ENCODE measurements at regions not wholly inside any gene's neighbourhood (a gene's known extent, or its start where the extent isn't known, plus 50 kb on each side); places are given as distances from the start of the nearest gene placed in this dataset.
"Not testable (repeated sequence)": the region's sequence is repeated elsewhere in the genome, so short reads cannot be mapped to it uniquely, and the experiment has no call there.

DNA sequence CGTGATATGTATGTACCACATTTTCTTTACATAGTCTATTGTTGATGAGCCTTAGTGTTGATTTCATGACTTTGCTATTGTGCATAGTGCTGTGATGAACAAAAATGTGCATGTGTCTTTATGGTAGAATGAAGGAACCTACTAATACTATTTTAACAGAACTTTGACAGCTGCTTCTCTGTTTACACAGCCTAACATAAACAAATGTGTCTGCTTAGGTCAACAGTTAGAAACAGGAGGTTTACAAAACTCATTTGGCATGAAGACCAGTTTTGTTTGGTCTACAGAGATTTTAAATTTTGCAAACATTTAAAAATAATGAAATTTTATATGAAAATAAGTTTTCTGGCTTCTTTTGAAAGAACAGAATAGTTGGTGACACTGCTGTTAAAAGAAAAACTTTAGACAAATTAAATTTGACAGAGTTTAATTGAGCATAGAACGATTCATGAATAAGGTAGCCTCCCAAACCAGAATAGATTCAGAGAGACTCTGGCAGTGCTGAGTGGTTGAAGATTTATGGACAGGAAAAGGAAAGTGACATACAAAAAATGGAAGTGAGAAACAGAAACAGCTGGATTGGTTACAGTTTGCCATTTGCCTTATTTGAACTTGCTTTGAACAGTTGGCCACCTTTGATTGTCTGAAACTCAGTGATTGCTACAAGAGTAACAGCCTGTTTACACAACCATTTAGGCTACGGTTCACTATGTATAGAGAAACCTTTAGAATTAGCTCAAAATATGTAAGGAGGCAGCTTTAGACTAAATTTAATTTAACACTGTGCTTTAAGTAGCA lies 715.8 kb upstream of the HS3ST5 start:
- DNase-seq (ENCODE audit: low read depth): no peak
- TF ChIP-seq, protein P1, sequence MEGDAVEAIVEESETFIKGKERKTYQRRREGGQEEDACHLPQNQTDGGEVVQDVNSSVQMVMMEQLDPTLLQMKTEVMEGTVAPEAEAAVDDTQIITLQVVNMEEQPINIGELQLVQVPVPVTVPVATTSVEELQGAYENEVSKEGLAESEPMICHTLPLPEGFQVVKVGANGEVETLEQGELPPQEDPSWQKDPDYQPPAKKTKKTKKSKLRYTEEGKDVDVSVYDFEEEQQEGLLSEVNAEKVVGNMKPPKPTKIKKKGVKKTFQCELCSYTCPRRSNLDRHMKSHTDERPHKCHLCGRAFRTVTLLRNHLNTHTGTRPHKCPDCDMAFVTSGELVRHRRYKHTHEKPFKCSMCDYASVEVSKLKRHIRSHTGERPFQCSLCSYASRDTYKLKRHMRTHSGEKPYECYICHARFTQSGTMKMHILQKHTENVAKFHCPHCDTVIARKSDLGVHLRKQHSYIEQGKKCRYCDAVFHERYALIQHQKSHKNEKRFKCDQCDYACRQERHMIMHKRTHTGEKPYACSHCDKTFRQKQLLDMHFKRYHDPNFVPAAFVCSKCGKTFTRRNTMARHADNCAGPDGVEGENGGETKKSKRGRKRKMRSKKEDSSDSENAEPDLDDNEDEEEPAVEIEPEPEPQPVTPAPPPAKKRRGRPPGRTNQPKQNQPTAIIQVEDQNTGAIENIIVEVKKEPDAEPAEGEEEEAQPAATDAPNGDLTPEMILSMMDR (IDR thresholded peaks at IDR 0.05; ENCODE audit: insufficient read depth, low read depth, low read length, missing control alignments): no peak

DNA sequence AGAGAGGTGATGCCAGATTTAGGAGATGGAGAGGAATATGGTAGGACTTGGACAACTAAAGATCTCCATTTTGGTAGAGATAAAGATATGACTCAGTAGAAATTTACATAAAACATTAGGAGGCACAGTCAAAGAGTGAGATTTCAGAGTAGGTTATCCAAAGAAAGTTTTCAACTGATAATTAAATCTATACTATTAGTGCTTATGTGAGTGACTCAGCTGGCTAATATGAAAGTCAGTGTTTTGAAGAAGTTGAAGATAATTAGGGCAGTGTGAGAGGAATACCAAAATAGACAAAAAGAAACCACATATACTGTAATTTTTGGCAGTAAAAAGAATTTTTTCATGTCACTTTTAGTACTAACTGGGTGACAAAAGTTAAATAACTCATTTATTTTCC lies 712.8 kb upstream of the HS3ST5 start:
- DNase-seq (ENCODE audit: low read depth): no peak
- TF ChIP-seq, protein P1 (IDR thresholded peaks at IDR 0.05; ENCODE audit: insufficient read depth, low read depth, low read length, missing control alignments): no peak
- H3K4me3 ChIP-seq (ENCODE audit: low read length): no peak overlapping the region

More for the DNA sequence above, 715.8 kb upstream of the HS3ST5 start:
- H3K4me3 ChIP-seq (ENCODE audit: low read length): no peak overlapping the region

DNA sequence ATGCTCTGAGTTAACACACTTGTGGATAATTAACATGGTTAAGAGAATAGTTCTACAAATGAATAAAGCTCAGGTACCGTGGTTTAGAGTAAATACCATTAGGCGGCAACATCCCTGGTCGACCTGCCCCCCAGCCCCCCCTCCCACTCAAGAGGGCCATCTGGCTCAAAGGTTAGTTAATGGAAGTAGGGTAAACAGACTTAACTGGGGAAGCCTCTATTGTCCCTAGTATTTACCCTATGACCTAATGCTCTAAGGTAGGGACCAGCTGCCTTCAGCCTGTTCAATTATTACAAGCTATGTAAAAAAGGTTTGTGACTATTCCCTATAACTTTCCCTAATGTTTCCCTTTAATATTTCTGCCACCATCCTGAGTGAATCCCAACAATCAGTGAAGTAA lies 711.4 kb upstream of the HS3ST5 start:
- H3K4me3 ChIP-seq (ENCODE audit: low read length); DNase-seq (ENCODE audit: low read depth): not testable (repeated sequence)

DNA sequence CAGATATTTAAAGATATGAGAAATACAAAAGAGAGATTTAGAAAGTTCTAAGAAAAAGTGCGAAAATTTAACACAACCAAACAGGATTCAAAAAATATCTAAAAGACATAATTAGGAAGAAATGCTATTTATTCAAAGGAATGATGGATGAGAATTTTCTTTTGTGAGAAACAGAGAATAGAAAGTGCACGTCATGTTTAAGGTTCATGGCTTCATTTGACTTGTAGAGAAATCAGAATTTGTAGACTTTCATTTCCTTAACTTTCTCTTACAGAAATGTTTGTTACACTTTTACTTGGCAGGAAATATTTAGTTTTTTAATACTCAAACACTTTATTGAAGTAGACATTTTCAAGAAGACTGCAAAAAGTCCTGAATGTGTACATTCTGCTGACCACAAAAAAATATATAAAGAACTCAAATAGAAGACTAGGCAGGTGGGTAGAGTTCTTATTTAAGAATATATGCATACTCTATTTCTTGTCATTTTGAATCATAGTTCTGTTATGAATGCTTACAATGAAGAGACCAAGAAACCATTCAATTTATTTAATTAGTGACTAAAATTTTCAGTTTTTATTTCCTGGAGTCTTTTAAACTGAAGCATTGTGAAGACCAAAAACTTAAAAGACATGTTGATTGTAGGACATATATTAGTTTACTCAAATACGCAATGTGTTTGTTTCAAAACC lies 710.5 kb upstream of the HS3ST5 start:
- TF ChIP-seq, protein P1 (IDR thresholded peaks at IDR 0.05; ENCODE audit: insufficient read depth, low read depth, low read length, missing control alignments): no peak

DNA sequence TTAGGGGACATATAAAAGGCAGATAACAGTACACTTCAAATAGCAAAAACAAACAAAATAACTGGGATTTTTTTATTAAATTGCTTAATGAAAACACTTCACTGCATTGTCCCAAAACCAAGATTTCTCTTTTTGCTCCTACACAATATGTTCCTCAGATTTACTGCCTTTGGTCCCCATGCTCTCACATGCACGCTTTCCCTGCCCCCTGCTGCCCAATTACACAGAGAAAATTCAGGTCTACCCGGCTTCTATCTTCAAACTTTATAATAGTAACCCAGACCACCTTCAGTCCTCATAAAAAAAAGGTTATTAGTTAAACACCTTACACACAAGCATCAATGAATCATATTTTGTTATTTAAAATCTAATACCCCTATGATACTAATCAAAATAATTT lies 673.8 kb upstream of the HS3ST5 start:
- TF ChIP-seq, protein P1 (IDR thresholded peaks at IDR 0.05; ENCODE audit: insufficient read depth, low read depth, low read length, missing control alignments): no peak
- no peak for DNase-seq (ENCODE audit: low read depth)

More for the DNA sequence above, 710.5 kb upstream of the HS3ST5 start:
- no peak overlapping the region for H3K4me3 ChIP-seq (ENCODE audit: low read length)
- DNase-seq (ENCODE audit: low read depth): no peak

DNA sequence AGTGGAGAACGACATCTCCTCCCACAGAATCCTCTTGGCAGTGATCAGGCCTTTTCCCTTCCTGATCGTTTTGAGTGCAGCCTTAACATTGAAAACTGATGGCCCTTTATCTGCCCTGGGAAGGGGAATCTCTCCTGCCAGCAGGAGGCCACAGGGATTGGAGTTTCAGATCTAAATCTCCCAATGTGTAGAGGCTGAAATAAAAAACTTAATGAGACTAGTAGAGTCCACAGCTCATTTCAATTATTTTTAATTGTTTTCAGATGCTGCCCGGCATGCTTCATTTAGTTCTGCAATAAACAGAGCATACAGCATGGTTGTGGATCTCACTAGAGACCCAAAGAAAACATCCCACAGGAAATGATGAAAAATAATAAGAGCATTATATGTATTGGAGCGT lies 662.2 kb upstream of the HS3ST5 start:
- DNase-seq (ENCODE audit: low read depth): no peak

More for the DNA sequence above, 673.8 kb upstream of the HS3ST5 start:
- H3K4me3 ChIP-seq (ENCODE audit: low read length): no peak overlapping the region

DNA sequence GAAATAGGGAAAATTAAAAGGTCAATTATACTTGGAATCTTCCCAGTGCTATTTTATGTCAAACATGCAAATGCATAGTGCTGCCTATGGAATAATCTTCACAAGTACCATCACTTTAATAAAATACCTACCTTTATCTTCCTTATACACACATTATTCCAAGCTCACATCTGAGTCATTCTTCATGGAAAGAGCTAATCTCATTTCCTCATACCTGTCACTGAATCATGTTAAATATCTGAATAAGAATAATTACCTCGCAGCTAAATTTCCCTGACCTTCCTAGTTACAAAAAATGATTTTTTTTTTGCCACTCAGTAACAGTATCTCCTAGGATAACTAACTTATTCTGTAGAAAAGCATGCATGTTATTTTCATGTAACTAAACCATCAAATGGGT lies 661.4 kb upstream of the HS3ST5 start:
- TF ChIP-seq, protein P1 (IDR thresholded peaks at IDR 0.05; ENCODE audit: insufficient read depth, low read depth, low read length, missing control alignments): no peak
- no peak overlapping the region for H3K4me3 ChIP-seq (ENCODE audit: low read length)
- peak; percentile 65 for DNase-seq (ENCODE audit: low read depth)

More for the DNA sequence above, 662.2 kb upstream of the HS3ST5 start:
- TF ChIP-seq, protein P1 (IDR thresholded peaks at IDR 0.05; ENCODE audit: insufficient read depth, low read depth, low read length, missing control alignments): no peak
- H3K4me3 ChIP-seq (ENCODE audit: low read length): no peak overlapping the region
